ENCODE measurements at regions not wholly inside any gene's neighbourhood (a gene's known extent, or its start where the extent isn't known, plus 50 kb on each side); places are given as distances from the start of the nearest gene placed in this dataset.

GRCh38 chr1:4561205-4561604 is 93.2 kb upstream of the AJAP1 start:
- no peak for DNase-seq

DNA sequence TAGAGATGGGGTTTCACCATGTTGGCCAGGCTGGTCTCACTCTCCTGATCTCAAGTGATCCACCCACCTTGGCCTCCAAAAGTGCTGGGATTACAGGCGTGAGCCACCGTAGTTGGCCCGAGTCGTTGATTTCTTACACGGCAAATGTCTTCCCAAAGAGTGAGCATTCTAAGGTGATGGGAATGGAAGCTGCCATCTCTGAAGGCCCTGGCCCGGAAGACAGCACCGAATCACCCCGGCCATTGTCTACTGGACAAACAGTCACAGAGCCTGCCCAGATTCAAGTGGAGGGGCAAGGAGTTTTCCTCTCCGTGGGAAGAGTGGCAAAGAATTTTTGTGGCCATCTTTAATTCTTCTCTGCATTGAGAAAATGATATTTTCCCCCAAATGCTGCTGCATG is 92.1 kb upstream of the AJAP1 start:
- no peak for DNase-seq

GRCh38 chr1:4563586-4563985 is 90.8 kb upstream of the AJAP1 start:
- DNase-seq, result no peak

DNA sequence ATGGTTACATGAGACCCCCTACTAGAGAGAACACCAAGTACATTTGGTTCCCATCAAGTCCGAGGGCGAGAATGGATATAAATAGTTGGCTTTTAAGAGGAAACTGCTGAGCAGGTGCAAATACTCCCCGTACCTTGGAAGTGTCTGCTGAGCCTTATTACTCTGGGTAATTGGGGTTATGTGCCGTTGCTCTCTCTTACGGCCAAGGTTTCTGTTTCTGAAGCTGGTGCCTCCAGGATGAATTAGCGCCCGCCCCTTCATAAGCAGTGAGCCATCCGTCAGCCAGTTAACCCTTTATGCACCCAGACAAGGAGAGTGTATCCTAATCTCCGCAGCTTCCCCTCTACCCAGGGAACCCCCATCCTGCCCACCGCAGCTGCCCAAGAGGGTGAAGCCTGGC is 90.4 kb upstream of the AJAP1 start:
- no peak for DNase-seq

- DNase-seq, result no peak
Observed at GRCh38 chr1:4565166-4565565, 89.2 kb upstream of the AJAP1 start.

DNA sequence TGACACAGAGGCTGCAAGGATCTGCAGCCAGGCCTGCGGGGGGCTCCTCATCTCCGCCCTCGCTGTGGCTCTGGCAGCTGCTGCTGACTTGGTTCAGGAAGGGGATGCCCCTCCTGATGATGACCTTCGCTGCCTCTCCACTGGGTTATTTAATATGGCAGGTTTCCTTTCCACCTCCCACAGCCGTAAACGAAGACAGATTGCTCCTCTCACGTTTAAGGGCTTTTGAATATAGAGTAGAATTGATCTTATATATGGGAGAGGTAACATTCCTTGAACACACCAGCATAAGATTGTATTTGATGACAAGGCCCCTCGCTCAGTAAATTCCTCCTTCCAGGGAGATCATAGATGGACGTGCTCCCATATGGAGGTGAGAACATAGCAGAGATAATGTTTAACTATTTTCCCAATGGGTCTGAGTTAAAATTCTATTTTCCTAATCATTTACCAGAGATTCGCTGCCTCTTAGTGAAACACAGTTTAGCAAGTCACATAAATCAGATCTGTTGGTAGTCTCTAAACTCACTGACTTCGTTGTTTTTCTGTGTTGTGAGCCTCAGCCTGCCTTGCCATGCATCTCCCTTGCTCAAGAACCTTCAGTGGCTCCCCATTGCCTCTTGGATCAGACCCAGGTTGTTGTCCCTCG is 88.5 kb upstream of the AJAP1 start:
- no peak for DNase-seq

DNA sequence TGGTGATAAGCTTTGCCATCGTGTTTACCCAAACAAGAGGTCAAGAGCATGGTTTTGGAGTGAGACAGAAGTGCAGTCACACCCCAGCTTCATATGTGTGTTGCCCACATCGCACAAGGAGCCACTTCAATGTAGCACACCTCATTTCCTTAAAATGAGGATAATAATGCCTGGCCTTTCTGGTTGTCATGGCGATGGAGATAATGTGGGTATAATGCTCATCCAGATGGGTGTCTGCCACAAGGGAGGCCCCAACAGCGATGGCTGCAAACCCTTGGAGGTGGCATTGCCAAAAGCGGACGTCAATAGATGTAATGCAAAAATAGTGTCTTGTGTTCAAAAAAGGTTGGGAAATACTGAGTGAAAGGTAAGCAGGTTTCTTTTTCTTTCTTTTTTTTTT is 83.1 kb upstream of the AJAP1 start:
- no peak for DNase-seq

- no peak for DNase-seq
Observed at GRCh38 chr1:4573526-4573925, 80.9 kb upstream of the AJAP1 start.

DNA sequence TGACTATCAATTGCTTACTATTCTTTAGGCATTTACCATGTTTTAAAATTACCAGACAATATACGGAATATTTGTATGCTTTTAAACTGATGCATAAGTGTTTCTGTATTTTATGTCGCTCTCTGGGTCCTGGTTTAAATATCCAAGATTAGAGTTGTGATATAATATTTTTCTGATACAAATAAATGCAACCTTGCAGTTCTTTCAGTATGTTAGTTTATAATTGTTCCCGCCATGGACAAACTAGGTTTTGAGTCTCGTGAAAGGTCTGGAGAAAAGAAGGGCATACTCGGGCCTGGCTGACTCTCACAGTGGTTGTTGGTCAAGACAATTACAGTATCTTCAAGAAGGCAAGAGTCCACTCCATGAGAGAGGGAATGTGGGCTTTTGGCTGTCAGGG is 72.6 kb upstream of the AJAP1 start:
- no peak for DNase-seq

DNA sequence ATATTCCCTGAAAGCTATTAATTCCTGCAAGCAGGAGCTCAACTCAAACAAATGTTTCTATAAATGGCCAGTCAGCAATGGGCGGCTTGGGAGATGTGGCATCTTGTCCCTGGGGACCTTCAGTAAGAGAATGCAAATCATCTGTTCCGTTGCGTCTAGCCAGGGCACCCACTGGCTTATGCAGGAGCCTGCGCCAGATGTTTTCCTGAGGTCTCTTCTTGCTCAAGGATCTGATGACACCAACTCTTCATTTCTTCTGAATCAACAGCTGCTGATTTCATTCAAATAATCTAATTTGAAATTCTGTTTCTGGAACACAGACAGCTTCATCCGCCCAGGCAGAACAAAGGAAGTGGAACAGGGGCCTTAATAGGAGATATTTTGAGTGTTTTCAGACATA is 70.0 kb upstream of the AJAP1 start:
- no peak for DNase-seq

DNA sequence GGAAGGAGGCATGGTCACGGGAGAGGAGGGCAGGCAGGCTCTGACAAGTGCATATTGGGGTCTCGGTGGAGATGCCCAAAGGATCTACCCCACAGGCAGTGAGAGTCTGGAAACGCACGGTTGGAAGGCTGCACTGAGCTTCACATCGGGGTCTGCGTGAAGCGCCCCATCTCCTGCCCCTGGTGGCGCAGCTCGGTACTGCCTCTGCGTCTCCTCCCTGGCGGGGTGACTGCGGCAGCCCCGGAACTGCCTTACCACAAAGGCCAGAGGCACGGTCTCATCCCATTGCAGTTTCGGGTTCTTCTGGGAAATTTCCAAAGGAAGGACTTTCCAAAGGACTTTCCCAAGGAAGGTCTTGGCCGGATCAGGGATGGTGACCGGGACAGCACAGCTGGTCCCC is 69.2 kb upstream of the AJAP1 start:
- DNase-seq, result no peak

GRCh38 chr1:4585705-4586104 is 68.7 kb upstream of the AJAP1 start:
- DNase-seq, result no peak

- no peak for DNase-seq
Observed at GRCh38 chr1:4586611-4587160, 67.7 kb upstream of the AJAP1 start.

DNA sequence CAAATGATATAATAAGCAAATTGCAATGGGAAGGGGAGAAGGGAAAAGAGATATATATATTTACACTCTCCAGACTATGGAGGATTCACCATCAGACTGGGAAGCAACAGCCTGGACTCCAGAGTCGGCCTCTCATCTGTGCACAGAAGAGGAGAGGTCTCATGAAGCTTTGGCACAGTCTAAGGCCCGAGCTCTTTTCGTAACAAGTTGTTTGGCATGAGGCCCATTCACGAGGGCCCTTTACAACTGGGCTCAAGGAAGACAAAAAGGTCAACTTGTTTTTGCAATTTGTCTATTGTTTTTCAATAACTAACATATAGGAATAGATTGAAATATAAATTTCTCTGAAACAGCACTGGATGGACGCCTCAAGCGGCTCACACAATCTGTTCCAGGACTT is 66.7 kb upstream of the AJAP1 start:
- DNase-seq, result no peak

DNA sequence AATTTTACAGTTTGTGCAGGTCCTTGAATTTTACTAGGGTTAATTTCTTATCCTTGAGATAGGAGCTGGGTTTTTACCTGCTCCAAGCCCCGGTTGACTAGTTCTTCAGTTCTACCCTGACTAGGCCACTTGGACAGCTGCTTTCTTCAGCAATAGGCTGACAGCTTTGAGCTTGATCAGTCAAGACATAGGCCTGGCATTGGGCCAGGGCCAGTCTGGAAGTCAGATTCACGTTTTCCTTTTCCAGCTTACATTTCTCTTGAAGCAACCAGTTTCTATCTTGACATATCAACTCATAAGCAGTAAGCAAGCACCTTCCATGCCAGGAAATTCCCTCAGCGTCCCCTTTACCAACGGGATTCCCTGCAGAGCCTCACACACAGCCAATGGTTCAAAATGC is 63.7 kb upstream of the AJAP1 start:
- no peak for DNase-seq

GRCh38 chr1:4591926-4592325 is 62.5 kb upstream of the AJAP1 start:
- no peak for DNase-seq

DNA sequence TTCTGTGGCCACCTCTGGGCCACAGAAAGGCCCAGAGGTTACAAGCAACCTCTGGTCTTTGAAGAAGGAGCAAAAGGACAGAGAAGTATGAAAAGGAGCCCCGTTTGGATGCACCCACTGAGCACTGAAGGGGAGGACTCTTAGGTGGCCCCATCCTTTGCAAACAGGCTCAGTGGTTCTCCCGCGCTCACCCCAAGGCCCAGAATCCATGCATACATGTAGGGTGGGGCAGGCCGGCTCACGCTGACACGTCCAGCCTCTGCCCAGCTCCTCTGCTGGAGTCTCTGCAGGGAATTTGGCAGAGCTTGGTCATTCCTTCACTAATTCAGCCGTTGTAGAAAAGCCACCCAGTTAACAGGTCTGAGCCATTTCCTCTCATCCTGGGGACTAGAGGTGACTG is 61.3 kb upstream of the AJAP1 start:
- DNase-seq, result no peak

GRCh38 chr1:4594286-4594991 is 60.0 kb upstream of the AJAP1 start:
- DNase-seq, result no peak

- no peak for DNase-seq
Observed at GRCh38 chr1:4595341-4596225, 58.8 kb upstream of the AJAP1 start.

DNA sequence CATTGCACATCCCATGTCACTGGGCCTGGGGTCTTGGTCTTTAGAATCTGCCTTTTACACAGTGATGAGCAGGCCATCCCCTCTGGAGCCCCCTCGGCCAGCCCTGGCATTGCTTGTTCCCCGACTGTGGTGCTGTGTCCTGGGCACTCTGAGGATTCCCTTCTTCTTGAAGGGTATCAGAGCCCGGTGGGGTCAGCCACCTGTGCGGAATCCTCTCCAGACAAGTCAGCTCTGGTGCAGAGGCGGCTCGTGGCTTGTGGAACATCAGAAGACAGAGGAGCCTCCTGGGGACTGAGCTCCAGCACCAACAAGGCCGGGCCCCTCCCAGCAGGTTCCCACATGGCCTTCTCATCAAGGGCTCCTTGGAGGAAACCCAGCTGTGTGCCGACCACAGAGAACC is 57.9 kb upstream of the AJAP1 start:
- no peak for DNase-seq

DNA sequence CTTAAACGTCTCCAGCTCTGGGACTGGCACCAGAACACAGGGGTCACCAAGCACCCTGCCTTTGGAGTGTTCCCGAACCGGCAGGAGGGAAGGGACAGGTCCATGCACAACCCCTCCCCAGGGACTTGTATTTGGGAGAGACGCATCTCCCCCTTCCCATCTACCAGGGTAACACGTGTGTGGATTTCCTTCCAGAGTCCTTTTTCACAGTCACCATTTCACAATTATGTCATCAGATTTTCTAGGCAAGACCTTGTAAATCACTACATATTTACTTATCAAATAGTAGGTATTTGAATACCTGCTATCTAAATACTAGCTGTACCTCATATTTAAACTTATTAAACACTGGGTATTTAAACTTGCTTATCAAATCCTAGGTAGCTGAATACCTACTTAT is 57.4 kb upstream of the AJAP1 start:
- no peak for DNase-seq

DNA sequence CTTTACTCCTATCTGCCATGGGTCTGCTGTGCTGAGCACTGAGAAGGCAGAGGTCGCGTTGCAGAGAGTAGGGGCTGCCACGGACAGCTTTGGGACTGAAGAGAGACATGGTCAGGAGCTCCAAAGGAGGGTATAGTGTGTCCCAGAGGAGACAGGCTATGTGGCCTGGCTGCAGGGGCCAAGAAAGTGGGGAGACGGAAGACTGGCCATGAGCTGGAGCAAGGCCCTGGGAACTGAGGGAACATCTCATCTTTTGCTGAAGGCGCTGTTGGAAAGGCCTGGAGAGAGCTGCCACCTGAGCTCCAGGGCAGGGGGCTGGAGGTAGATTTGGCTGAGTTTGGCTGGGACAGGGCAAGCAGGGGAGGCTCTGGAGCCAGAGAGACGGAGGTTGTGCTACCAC is 55.8 kb upstream of the AJAP1 start:
- DNase-seq, result no peak

DNA sequence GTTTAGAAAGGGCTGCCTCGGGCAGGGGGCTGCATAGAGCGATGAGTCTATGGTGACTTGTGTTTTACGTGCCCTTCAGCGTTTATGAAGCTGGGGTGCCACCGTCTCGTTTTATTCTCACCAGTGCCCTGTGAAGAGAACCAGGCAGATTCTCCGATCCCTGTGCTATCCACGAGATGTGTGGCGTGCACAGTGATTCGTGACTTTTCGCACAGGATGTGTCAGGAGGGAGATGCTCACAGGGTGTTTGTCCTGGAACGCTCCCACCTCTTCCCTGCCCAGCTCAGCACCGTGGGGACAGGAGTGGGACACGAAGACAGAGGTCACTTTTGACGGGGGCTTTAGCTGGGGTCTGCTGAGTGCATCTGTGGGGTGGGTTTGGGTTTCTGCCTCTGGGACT is 54.9 kb upstream of the AJAP1 start:
- DNase-seq, result no peak

- no peak for DNase-seq
Observed at GRCh38 chr1:4599951-4600481, 54.4 kb upstream of the AJAP1 start.
